Heart right ventricle (tissue), 16 donors: ENCODE measurements at regions not wholly inside any gene's neighbourhood (a gene's known extent, or its start where the extent isn't known, plus 50 kb on each side); places are given as distances from the start of the nearest gene placed in this dataset.

ENCODE experiments used
- ATAC-seq, 8 donors: fragments of 200-7000 bp; cut with Tn5 transposase; one replicate each; pipeline ENCODE4 v1.9.1; 2020; ENCODE audit warnings: mild to moderate bottlenecking in 8 of 8, moderate library complexity in 8 of 8, moderate number of reproducible peaks in 1 of 8
- DNase-seq, 2 donors: peaks; one replicate each; pipeline ENCODE4 v3.0.0-alpha.2; 2020
- H3K27ac ChIP-seq, 10 donors: fragments of 200-600 bp; sonication (generic) in 2 of 10; one replicate each; pipeline versions ENCODE4 v1.5.0 to v1.8.0; 2020 to 2022; ENCODE audit warnings: mild to moderate bottlenecking in 3 of 10
- H3K27me3 ChIP-seq, 7 donors: fragments of 200-600 bp; one replicate each; pipeline ENCODE4 v1.8.0; 2021 to 2022; ENCODE audit warnings: mild to moderate bottlenecking in 2 of 7
- H3K36me3 ChIP-seq, 9 donors: fragments of 200-600 bp; sonication (generic) in 1 of 9; one replicate each; pipeline versions ENCODE4 v1.5.0 to v1.8.0; 2020 to 2022; ENCODE audit warnings: mild to moderate bottlenecking in 2 of 9
- H3K4me1 ChIP-seq, 9 donors: fragments of 200-600 bp; sonication (generic) in 1 of 9; one replicate each; pipeline versions ENCODE4 v1.5.0 to v1.8.0; 2020 to 2022; ENCODE audit warnings: mild to moderate bottlenecking in 4 of 9
- H3K4me3 ChIP-seq, 10 donors: fragments of 200-600 bp; sonication (generic) in 2 of 10; one replicate each; pipeline versions ENCODE4 v1.5.0 to v1.8.0; 2020 to 2022; ENCODE audit warnings: mild to moderate bottlenecking in 7 of 10, moderate library complexity in 2 of 10
- H3K9me3 ChIP-seq, 11 donors: fragments of 200-600 bp in 10 of 11; sonication (generic) in 2 of 11; one replicate each; pipeline versions ENCODE4 v1.5.0 to v1.8.0; 2013 to 2022; ENCODE audit warnings: mild to moderate bottlenecking in 2 of 11, control low read depth in 1 of 11, moderate library complexity in 1 of 11
- CTCF ChIP-seq, 9 donors: fragments of 200-600 bp; sonication (generic) in 2 of 9; IDR thresholded peaks; one replicate each; pipeline versions ENCODE4 v1.5.0 to v1.8.0; 2021 to 2022; ENCODE audit warnings: antibody characterized with exemption in 9 of 9, mild to moderate bottlenecking in 5 of 9, moderate library complexity in 1 of 9
- WGBS, 2 donors: extraction: QIAGEN DNeasy Blood & Tissue Kit; methylation state at CpG; one replicate each; pipeline ENCODE4 v1.1.7; 2013; ENCODE audit warnings: inconsistent platforms in 1 of 2; 5-methylcytosine and 5-hydroxymethylcytosine counted together
- intact Hi-C, 10 donors: fragments of 100-400 bp; cut with DNase I; formaldehyde crosslinking; loops; one replicate each; pipeline versions ENCODE4 v1.11.1 to v1.14.2; 2022
- donor health status: Arrhythmogenic right ventricular cardiomyopathy.
- donor health status: ischemic (EF 13 %, LVEDD 7.1; RV severe dilation, severe dysfunction).
- donor health status: healthy with polysubstance abuse.
- donor health status: DM: no; HTN: yes; CAD: no.
- donor health status: DM: no; HTN: no; CAD: no.
- donor health status: ischemic (EF 25% LVEDD 6.9; RV normal size, moderate dysfunction).
- donor health status: ischemic (EF 25% LVEDD 5.7; RV mildly dilated, moderate dysfunction).
- donor health status: healthy.
- donor health status: DM: yes; HTN: yes; CAD: no.
- donor health status: Ischemic cardiomyopathy.
- donor health status: ischemic (EF 35%, LVEDD 5.7; RV mildly dilated, moderate dysfunction).
- donor health status: nonischemic (EF 11% LVEDD 7.7; RV severe dilation, severe dysfunction).
- donor health status: DM: yes; HTN: yes; CAD: no.
- donor health status: PGD.
- donor health status: ischemic (EF 29% LVEDD 5.4; RV normal size, mild dysfunction).
- donor health status: nonischemic (EF 23%, LVEDD 6.1; RV moderate dilation, normal function).

- H3K4me1 ChIP-seq: no peaks in the 10 kb centered on the region
- H3K36me3 ChIP-seq: no peaks in the 10 kb centered on the region
- no peak for TF ChIP-seq CTCF (IDR thresholded peaks at IDR 0.05)
- intact Hi-C loops: no loop called here
- WGBS, 2 donors: 78 to 82% methylated on average over 4 of the region's 4 CpGs
- H3K4me3 ChIP-seq: no peak overlapping the region
- no peaks in the 10 kb centered on the region for H3K9me3 ChIP-seq
- no peak overlapping the region for H3K27ac ChIP-seq
- ATAC-seq: no peak
- DNase-seq: no peak
- H3K27me3 ChIP-seq: no peaks in the 10 kb centered on the region
Measured at GRCh38 chr12:24057920-24058476, 108.5 kb upstream of the SOX5 start.

GRCh38 chr12:24055747-24056146, 106.3 kb upstream of the SOX5 start:
- no peak for DNase-seq
- no peak overlapping the region for H3K4me3 ChIP-seq
- H3K36me3 ChIP-seq: no peaks in the 10 kb centered on the region
- no peak for ATAC-seq
- H3K4me1 ChIP-seq: no peaks in the 10 kb centered on the region
- no peaks in the 10 kb centered on the region for H3K27me3 ChIP-seq
- intact Hi-C loops: no loop called here
- WGBS, 2 donors: 93% methylated on average over 1 of the region's 1 CpG
- TF ChIP-seq CTCF (IDR thresholded peaks at IDR 0.05): no peak
- H3K9me3 ChIP-seq: no peaks in the 10 kb centered on the region
- H3K27ac ChIP-seq: no peak overlapping the region

- TF ChIP-seq CTCF (IDR thresholded peaks at IDR 0.05): no peak
- H3K27me3 ChIP-seq: no peaks in the 10 kb centered on the region
- WGBS, 2 donors: 93 to 95% methylated on average over 3 of the region's 3 CpGs
- intact Hi-C loops: no loop called here
- no peaks in the 10 kb centered on the region for H3K4me1 ChIP-seq
- H3K36me3 ChIP-seq: no peaks in the 10 kb centered on the region
- no peaks in the 10 kb centered on the region for H3K9me3 ChIP-seq
- H3K4me3 ChIP-seq: no peak overlapping the region
- ATAC-seq (no peak), DNase-seq (no peak)
- no peak overlapping the region for H3K27ac ChIP-seq
Measured at GRCh38 chr12:24054416-24054815, 104.9 kb upstream of the SOX5 start.

- H3K27me3 ChIP-seq: no peaks in the 10 kb centered on the region
- WGBS, 2 donors: 59 to 73% methylated on average over 3 of the region's 3 CpGs
- DNase-seq: no peak
Measured at GRCh38 chr12:24049728-24050127, 100.3 kb upstream of the SOX5 start.

More at GRCh38 chr12:24049728-24050127, 100.3 kb upstream of the SOX5 start:
- Histone ChIP-seq H3K9me3 (peaks cover 0 to 15% (median 6%) of the 10 kb centered on the region in 11 donors), H3K36me3 (no peaks in the 10 kb centered on the region), H3K4me1 (peaks cover 0 to 12% (median 0%) of the 10 kb centered on the region in 9 donors), H3K4me3 (no peak overlapping the region), H3K27ac (no peak overlapping the region)
- no peak for TF ChIP-seq CTCF (IDR thresholded peaks at IDR 0.05)
- no peak for ATAC-seq
- intact Hi-C loops: no loop called here
